A549 (cell line): ENCODE measurements at regions not wholly inside any gene's neighbourhood (a gene's known extent, or its start where the extent isn't known, plus 50 kb on each side); places are given as distances from the start of the nearest gene placed in this dataset.

Experiments
- BCL3 ChIP-seq: fragments of >200 bp; sonication (Bioruptor Twin); formaldehyde crosslinking; IDR thresholded peaks from 3 replicates; pipeline ENCODE4 v1.6.1; 2016
- BHLHE40 ChIP-seq: IDR thresholded peaks from 2 replicates; pipeline ENCODE4 v1.6.1; 2012; ENCODE audit warnings: low read depth, low read length, inconsistent platforms
- CEBPB ChIP-seq, 2 experiments: fragments of >200 bp in 1 of 2; sonication (Bioruptor Twin) in 1 of 2; formaldehyde crosslinking in 1 of 2; IDR thresholded peaks; 2 replicates each; pipeline ENCODE4 v1.6.1; 2012 to 2016
- FOXS1 ChIP-seq: fragments of 250-450 bp; sonication (Bioruptor Pico); IDR thresholded peaks from 2 replicates; pipeline ENCODE4 v1.5.0; 2020; ENCODE audit warnings: mild to moderate bottlenecking, moderate library complexity
- GATA3 ChIP-seq: IDR thresholded peaks from 2 replicates; pipeline ENCODE4 v1.6.1; 2012; ENCODE audit warnings: borderline replicate concordance
- POLR2A ChIP-seq: IDR thresholded peaks from 2 replicates; pipeline ENCODE4 v1.6.1; 2012; ENCODE audit warnings: mild to moderate bottlenecking, low read length
- RAD21 ChIP-seq, 2 experiments: fragments of >200 bp in 1 of 2; sonication (Bioruptor Twin) in 1 of 2; formaldehyde crosslinking in 1 of 2; IDR thresholded peaks in 1 of 2; conservative IDR thresholded peaks in 1 of 2; 2 replicates in 1 of 2; 3 replicates in 1 of 2; pipeline ENCODE4 v1.6.1; 2012 to 2018; ENCODE audit warnings: inconsistent platforms in 1 of 2
- REST ChIP-seq: fragments of 200-600 bp; sonication (generic); IDR thresholded peaks from 2 replicates; pipeline ENCODE4 v1.6.1; 2016; ENCODE audit warnings: antibody characterized with exemption, mild to moderate bottlenecking, moderate library complexity
- RNF2 ChIP-seq: fragments of 200-600 bp; sonication (generic); IDR thresholded peaks from 2 replicates; pipeline ENCODE4 v1.6.1; 2016; ENCODE audit warnings: low read depth, mild to moderate bottlenecking, antibody characterized with exemption, moderate library complexity, borderline replicate concordance
- TF ChIP-seq, protein P1 (sequence below): fragments of >200 bp; sonication (Bioruptor Twin); formaldehyde crosslinking; IDR thresholded peaks from 3 replicates; pipeline ENCODE4 v1.5.1; 2016
- TF ChIP-seq, protein P2 (sequence below): IDR thresholded peaks from 2 replicates; pipeline ENCODE4 v1.6.1; 2012

- TF ChIP-seq POLR2A (no peak), FOXS1 (no peak), BHLHE40 (no peak), REST (no peak), GATA3 (no peak), CEBPB (IDR thresholded peaks at IDR 0.05) (no peak), RNF2 (no peak), RAD21 (conservative IDR thresholded peaks at IDR 0.05 in 1 of 2, IDR thresholded peaks at IDR 0.05 in 1 of 2) (no peak), BCL3 (no peak)
- TF ChIP-seq, protein P1, sequence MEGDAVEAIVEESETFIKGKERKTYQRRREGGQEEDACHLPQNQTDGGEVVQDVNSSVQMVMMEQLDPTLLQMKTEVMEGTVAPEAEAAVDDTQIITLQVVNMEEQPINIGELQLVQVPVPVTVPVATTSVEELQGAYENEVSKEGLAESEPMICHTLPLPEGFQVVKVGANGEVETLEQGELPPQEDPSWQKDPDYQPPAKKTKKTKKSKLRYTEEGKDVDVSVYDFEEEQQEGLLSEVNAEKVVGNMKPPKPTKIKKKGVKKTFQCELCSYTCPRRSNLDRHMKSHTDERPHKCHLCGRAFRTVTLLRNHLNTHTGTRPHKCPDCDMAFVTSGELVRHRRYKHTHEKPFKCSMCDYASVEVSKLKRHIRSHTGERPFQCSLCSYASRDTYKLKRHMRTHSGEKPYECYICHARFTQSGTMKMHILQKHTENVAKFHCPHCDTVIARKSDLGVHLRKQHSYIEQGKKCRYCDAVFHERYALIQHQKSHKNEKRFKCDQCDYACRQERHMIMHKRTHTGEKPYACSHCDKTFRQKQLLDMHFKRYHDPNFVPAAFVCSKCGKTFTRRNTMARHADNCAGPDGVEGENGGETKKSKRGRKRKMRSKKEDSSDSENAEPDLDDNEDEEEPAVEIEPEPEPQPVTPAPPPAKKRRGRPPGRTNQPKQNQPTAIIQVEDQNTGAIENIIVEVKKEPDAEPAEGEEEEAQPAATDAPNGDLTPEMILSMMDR = no peak
- TF ChIP-seq, protein P2, sequence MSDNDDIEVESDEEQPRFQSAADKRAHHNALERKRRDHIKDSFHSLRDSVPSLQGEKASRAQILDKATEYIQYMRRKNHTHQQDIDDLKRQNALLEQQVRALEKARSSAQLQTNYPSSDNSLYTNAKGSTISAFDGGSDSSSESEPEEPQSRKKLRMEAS = no peak
These were observed 421.8 kb upstream of the JARID2 start for GRCh38 chr6:14824060-14824459.
